Kidney (tissue), 13 donors: ENCODE measurements at regions not wholly inside any gene's neighbourhood (a gene's known extent, or its start where the extent isn't known, plus 50 kb on each side); places are given as distances from the start of the nearest gene placed in this dataset.

Experiments
- DNase-seq, 5 donors: peaks; one replicate each; pipeline ENCODE4 v3.0.0-alpha.2; 2013 to 2020
- FAIRE-seq: peaks from 2 replicates; lab custom pipeline; 2012; peaks lifted over from hg19 to GRCh38; lab: Jason Lieb, UNC
- H3K27ac ChIP-seq, 2 donors: one replicate each; pipeline ENCODE4 v1.7.0; 2013; ENCODE audit warnings: low read depth in 2 of 2, low read length in 2 of 2, inconsistent platforms in 1 of 2
- H3K27me3 ChIP-seq: one replicate; pipeline ENCODE4 v1.7.1; 2013; ENCODE audit warnings: low read length, inconsistent platforms; ENCODE audit not compliant: control insufficient read depth, insufficient read depth
- H3K36me3 ChIP-seq, 3 donors: one replicate each; pipeline versions ENCODE4 v1.7.0 to v1.7.1; 2013; ENCODE audit warnings: low read length in 3 of 3, control low read depth in 1 of 3, inconsistent platforms in 1 of 3; ENCODE audit not compliant: insufficient read depth in 3 of 3, control insufficient read depth in 2 of 3
- H3K4me1 ChIP-seq, 3 donors: one replicate each; pipeline versions ENCODE4 v1.7.0 to v1.7.1; 2013; ENCODE audit warnings: low read length in 3 of 3, inconsistent platforms in 1 of 3, low read depth in 1 of 3; ENCODE audit not compliant: control insufficient read depth in 2 of 3, insufficient read depth in 2 of 3
- H3K4me3 ChIP-seq, 3 donors: one replicate each; pipeline versions ENCODE4 v1.7.0 to v1.8.1; 2013; ENCODE audit warnings: low read length in 3 of 3, control low read depth in 1 of 3, inconsistent platforms in 1 of 3
- H3K9ac ChIP-seq, 3 donors: one replicate each; pipeline versions ENCODE4 v1.7.0 to v1.7.1; 2013; ENCODE audit warnings: low read length in 3 of 3, control low read depth in 1 of 3, inconsistent platforms in 1 of 3
- H3K9me3 ChIP-seq, 3 donors: one replicate each; pipeline versions ENCODE4 v1.7.0 to v1.7.1; 2013; ENCODE audit warnings: low read length in 3 of 3, control low read depth in 1 of 3, inconsistent platforms in 1 of 3; ENCODE audit not compliant: control insufficient read depth in 2 of 3, insufficient read depth in 1 of 3
- CTCF ChIP-seq: IDR thresholded peaks from 3 replicates; pipeline ENCODE4 v1.5.1; 2012; ENCODE audit warnings: mild to moderate bottlenecking, moderate library complexity, borderline replicate concordance; ENCODE audit not compliant: insufficient read depth; ENCODE audit errors: extremely low read depth
- intact Hi-C: fragments of 100-400 bp; cut with DNase I; formaldehyde crosslinking; loops from one replicate; pipeline ENCODE4 v1.11.1; 2022
- donor health status: control.
- donor health status: control.
- donor health status: control.
- donor health status: control.
- donor health status: control.
- donor health status: DM: yes; HTN: yes; CAD: no.
- donor health status: Normal renal cell carcinoma (clear cell type).

DNA sequence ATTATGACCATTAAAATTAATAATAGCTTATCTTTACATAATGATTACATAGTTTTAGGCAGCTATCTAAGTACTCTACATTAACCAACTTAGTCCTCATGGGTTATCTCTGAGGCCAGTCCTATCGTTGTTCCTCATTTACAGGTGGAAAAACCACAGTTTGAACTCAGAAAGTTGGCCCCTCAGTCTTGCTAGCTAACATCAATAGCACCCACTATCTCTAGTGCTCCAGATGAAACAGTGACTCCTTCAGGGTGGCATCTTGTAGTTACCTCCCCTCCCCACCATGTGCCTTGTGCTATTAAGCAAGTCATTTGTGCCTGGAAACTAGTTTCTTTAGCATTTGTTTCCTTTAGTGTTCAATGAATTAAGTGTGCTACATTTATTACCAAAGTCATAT, 1086.7 kb downstream of the EFNB2 start:
- DNase-seq (no peak), FAIRE-seq (no peak)
- H3K9ac ChIP-seq: no peak overlapping the region
- H3K36me3 ChIP-seq: no peaks in the 10 kb centered on the region
- intact Hi-C loops: no loop called here
- H3K9me3 ChIP-seq: no peaks in the 10 kb centered on the region
- no peak overlapping the region for H3K4me3 ChIP-seq
- no peaks in the 10 kb centered on the region for H3K27me3 ChIP-seq
- no peak for TF ChIP-seq CTCF
- H3K4me1 ChIP-seq: no peaks in the 10 kb centered on the region
- no peak overlapping the region for H3K27ac ChIP-seq

DNA sequence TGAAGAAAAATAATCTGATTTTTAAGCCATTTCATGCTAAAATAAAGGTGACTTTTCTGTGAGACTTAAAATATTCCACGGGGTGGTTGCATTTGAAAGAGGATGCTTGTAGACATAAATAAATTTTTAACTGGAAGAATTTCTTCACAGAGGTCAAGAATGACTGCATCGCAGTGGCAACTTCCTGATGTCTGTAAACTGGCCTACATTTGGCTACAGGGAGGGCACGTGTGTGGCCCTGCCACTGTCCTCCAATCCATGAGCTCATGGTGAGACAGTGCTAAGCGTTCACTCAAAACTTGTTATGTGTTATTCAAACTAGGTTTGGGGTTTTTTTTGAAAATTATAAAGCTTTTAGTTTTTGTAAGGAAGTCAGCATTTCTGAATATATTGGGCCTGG, 1089.3 kb downstream of the EFNB2 start:
- no peak for FAIRE-seq

GRCh38 chr13:105445796-105446195, 1089.7 kb downstream of the EFNB2 start:
- no peak for FAIRE-seq
- H3K27me3 ChIP-seq: no peaks in the 10 kb centered on the region
- H3K9me3 ChIP-seq: no peaks in the 10 kb centered on the region
- no peak overlapping the region for H3K9ac ChIP-seq
- no peak for TF ChIP-seq CTCF
- H3K4me1 ChIP-seq: no peaks in the 10 kb centered on the region
- no peaks in the 10 kb centered on the region for H3K36me3 ChIP-seq
- intact Hi-C loops: no loop called here
- no peak overlapping the region for H3K4me3 ChIP-seq
- H3K27ac ChIP-seq: no peak overlapping the region
- DNase-seq: no peak

More for the DNA sequence above, 1089.3 kb downstream of the EFNB2 start:
- no peaks in the 10 kb centered on the region for H3K9me3 ChIP-seq
- H3K36me3 ChIP-seq: no peaks in the 10 kb centered on the region
- intact Hi-C loops: no loop called here
- H3K27ac ChIP-seq: no peak overlapping the region
- no peak overlapping the region for H3K4me3 ChIP-seq
- no peaks in the 10 kb centered on the region for H3K27me3 ChIP-seq
- DNase-seq: no peak
- no peak for TF ChIP-seq CTCF
- H3K4me1 ChIP-seq: no peaks in the 10 kb centered on the region
- no peak overlapping the region for H3K9ac ChIP-seq
